SH-SY5Y (cell line): ENCODE measurements at regions not wholly inside any gene's neighbourhood (a gene's known extent, or its start where the extent isn't known, plus 50 kb on each side); places are given as distances from the start of the nearest gene placed in this dataset.

Experiments used
- GATA2 ChIP-seq: IDR thresholded peaks from 2 replicates; pipeline ENCODE4 v1.6.1; 2011; ENCODE audit warnings: mild to moderate bottlenecking, low read depth, low read length
- GATA3 ChIP-seq: IDR thresholded peaks from 2 replicates; pipeline ENCODE4 v1.6.1; 2011; ENCODE audit warnings: low read depth, mild to moderate bottlenecking, low read length, moderate library complexity

DNA sequence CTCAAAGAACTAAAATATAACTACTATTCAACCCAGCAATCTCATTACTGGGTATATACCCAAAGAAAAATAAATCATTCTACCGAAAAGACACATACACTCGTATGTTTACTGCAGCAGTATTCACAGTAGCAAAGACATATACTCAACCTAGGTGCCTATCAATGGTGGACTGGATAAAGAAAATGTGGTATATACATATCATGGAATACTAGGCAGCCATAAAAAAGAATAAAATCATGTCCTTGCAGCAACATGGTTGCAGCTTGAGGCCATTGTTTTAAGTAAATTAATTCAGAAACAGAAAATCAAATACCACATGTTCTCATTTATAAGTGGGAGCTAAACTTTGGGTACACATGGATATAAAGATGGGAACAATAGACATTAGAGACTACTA is 266.2 kb upstream of the POU3F1 start:
- TF ChIP-seq GATA3 (no peak), GATA2 (no peak)
